ENCODE measurements at regions not wholly inside any gene's neighbourhood (a gene's known extent, or its start where the extent isn't known, plus 50 kb on each side); places are given as distances from the start of the nearest gene placed in this dataset.

- no peak for TF ChIP-seq CTCF (IDR thresholded peaks at IDR 0.05; ENCODE audit: unreplicated experiment)
Measured at GRCh38 chr2:207428573-207428972, 101.2 kb upstream of the CREB1 start.

GRCh38 chr2:207432453-207432852, 97.3 kb upstream of the CREB1 start:
- no peaks in the 10 kb centered on the region for H3K9me3 Mint-ChIP-seq (ENCODE audit: unreplicated experiment)
- peaks cover 1% of the 10 kb centered on the region for H3K27me3 Mint-ChIP-seq (ENCODE audit: unreplicated experiment)
- no peak for DNase-seq (ENCODE audit: low spot score)
- no peak for TF ChIP-seq CTCF (IDR thresholded peaks at IDR 0.05; ENCODE audit: unreplicated experiment)
- no peaks in the 10 kb centered on the region for H3K36me3 Mint-ChIP-seq (ENCODE audit: low read depth, unreplicated experiment)
- no peak overlapping the region for H3K27ac Mint-ChIP-seq (ENCODE audit: unreplicated experiment)
- H3K4me3 Mint-ChIP-seq (ENCODE audit: unreplicated experiment) = no peak overlapping the region
- H3K4me1 Mint-ChIP-seq (ENCODE audit: unreplicated experiment) = peaks cover 5% of the 10 kb centered on the region

More at GRCh38 chr2:207428573-207428972, 101.2 kb upstream of the CREB1 start:
- peaks cover 5% of the 10 kb centered on the region for H3K4me1 Mint-ChIP-seq (ENCODE audit: unreplicated experiment)
- no peaks in the 10 kb centered on the region for H3K9me3 Mint-ChIP-seq (ENCODE audit: unreplicated experiment)
- H3K36me3 Mint-ChIP-seq (ENCODE audit: low read depth, unreplicated experiment) = no peaks in the 10 kb centered on the region
- H3K4me3 Mint-ChIP-seq (ENCODE audit: unreplicated experiment) = no peak overlapping the region
- no peak overlapping the region for H3K27ac Mint-ChIP-seq (ENCODE audit: unreplicated experiment)
- DNase-seq (ENCODE audit: low spot score) = no peak
- no peaks in the 10 kb centered on the region for H3K27me3 Mint-ChIP-seq (ENCODE audit: unreplicated experiment)

- no peak overlapping the region for H3K27ac Mint-ChIP-seq (ENCODE audit: unreplicated experiment)
- H3K27me3 Mint-ChIP-seq (ENCODE audit: unreplicated experiment) = peaks cover 1% of the 10 kb centered on the region
- H3K4me3 Mint-ChIP-seq (ENCODE audit: unreplicated experiment) = no peak overlapping the region
- no peak for TF ChIP-seq CTCF (IDR thresholded peaks at IDR 0.05; ENCODE audit: unreplicated experiment)
- H3K36me3 Mint-ChIP-seq (ENCODE audit: low read depth, unreplicated experiment) = no peaks in the 10 kb centered on the region
- DNase-seq (ENCODE audit: low spot score) = no peak
- H3K4me1 Mint-ChIP-seq (ENCODE audit: unreplicated experiment) = peaks cover 5% of the 10 kb centered on the region
- no peaks in the 10 kb centered on the region for H3K9me3 Mint-ChIP-seq (ENCODE audit: unreplicated experiment)
Measured at GRCh38 chr2:207434306-207434705, 95.5 kb upstream of the CREB1 start.

- Mint-ChIP-seq H3K27ac (ENCODE audit: unreplicated experiment) (no peak overlapping the region), H3K9me3 (ENCODE audit: unreplicated experiment) (no peaks in the 10 kb centered on the region), H3K36me3 (ENCODE audit: low read depth, unreplicated experiment) (no peaks in the 10 kb centered on the region), H3K27me3 (ENCODE audit: unreplicated experiment) (peaks cover 1% of the 10 kb centered on the region), H3K4me1 (ENCODE audit: unreplicated experiment) (peaks cover 5% of the 10 kb centered on the region), H3K4me3 (ENCODE audit: unreplicated experiment) (no peak overlapping the region)
- TF ChIP-seq CTCF (IDR thresholded peaks at IDR 0.05; ENCODE audit: unreplicated experiment) = no peak
- DNase-seq (ENCODE audit: low spot score) = no peak
Measured at GRCh38 chr2:207434899-207435465, 94.8 kb upstream of the CREB1 start.

GRCh38 chr2:207437136-207437523, 92.6 kb upstream of the CREB1 start:
- Mint-ChIP-seq H3K9me3 (ENCODE audit: unreplicated experiment) (no peaks in the 10 kb centered on the region), H3K4me1 (ENCODE audit: unreplicated experiment) (peaks cover 5% of the 10 kb centered on the region), H3K4me3 (ENCODE audit: unreplicated experiment) (no peak overlapping the region), H3K36me3 (ENCODE audit: low read depth, unreplicated experiment) (no peaks in the 10 kb centered on the region), H3K27ac (ENCODE audit: unreplicated experiment) (no peak overlapping the region), H3K27me3 (ENCODE audit: unreplicated experiment) (peaks cover 1% of the 10 kb centered on the region)
- no peak for TF ChIP-seq CTCF (IDR thresholded peaks at IDR 0.05; ENCODE audit: unreplicated experiment)
- no peak for DNase-seq (ENCODE audit: low spot score)
